Ishikawa (cell line): ENCODE measurements at regions not wholly inside any gene's neighbourhood (a gene's known extent, or its start where the extent isn't known, plus 50 kb on each side); places are given as distances from the start of the nearest gene placed in this dataset.

ENCODE experiments used
- CEBPB ChIP-seq: IDR thresholded peaks from 2 replicates; pipeline ENCODE4 v1.6.1; 2012
- EGR1 ChIP-seq: IDR thresholded peaks from 2 replicates; pipeline ENCODE4 v1.6.1; 2012
- EP300 ChIP-seq: IDR thresholded peaks from 2 replicates; pipeline ENCODE4 v1.6.1; 2012; ENCODE audit warnings: borderline replicate concordance
- FOXM1 ChIP-seq: IDR thresholded peaks from 2 replicates; pipeline ENCODE4 v1.6.1; 2012; ENCODE audit warnings: low read depth, borderline replicate concordance
- MAX ChIP-seq: IDR thresholded peaks from 2 replicates; pipeline ENCODE4 v1.6.1; 2012
- NFIC ChIP-seq: IDR thresholded peaks from 2 replicates; pipeline ENCODE4 v1.6.1; 2012
- RAD21 ChIP-seq: IDR thresholded peaks from 2 replicates; pipeline ENCODE4 v1.6.1; 2012; ENCODE audit warnings: low read depth
- REST ChIP-seq: IDR thresholded peaks from 2 replicates; pipeline ENCODE4 v1.6.1; 2012; ENCODE audit warnings: low read depth, mild to moderate bottlenecking
- TAF1 ChIP-seq: IDR thresholded peaks from 2 replicates; pipeline ENCODE4 v1.6.1; 2012; ENCODE audit warnings: low read depth, mild to moderate bottlenecking
- TEAD4 ChIP-seq: IDR thresholded peaks from 2 replicates; pipeline ENCODE4 v1.6.1; 2012
- USF1 ChIP-seq: IDR thresholded peaks from 2 replicates; pipeline ENCODE4 v1.6.1; 2012
- YY1 ChIP-seq: IDR thresholded peaks from 2 replicates; pipeline ENCODE4 v1.6.1; 2012; ENCODE audit warnings: low read depth
- ZBTB7A ChIP-seq: IDR thresholded peaks from 2 replicates; pipeline ENCODE4 v1.6.1; 2012; ENCODE audit warnings: low read depth

GRCh38 chr13:34243403-34243802 lies 425.5 kb downstream of the RFC3 start:
- TF ChIP-seq TAF1, result no peak
- TF ChIP-seq EP300, result no peak
- TF ChIP-seq CEBPB, result no peak
- no peak for TF ChIP-seq ZBTB7A
- no peak for TF ChIP-seq REST
- TF ChIP-seq NFIC, result no peak
- TF ChIP-seq YY1, result no peak
- no peak for TF ChIP-seq RAD21
- no peak for TF ChIP-seq MAX
- TF ChIP-seq EGR1, result no peak
- TF ChIP-seq FOXM1, result no peak
- no peak for TF ChIP-seq USF1
- no peak for TF ChIP-seq TEAD4
